Stimulated activated CD4-positive, alpha-beta T cell treated with anti-CD3 and anti-CD28 coated beads, Interleukin-1b, Interleukin-23, amount 100 ng/mL, for 48 hours (primary cell): ENCODE measurements at regions not wholly inside any gene's neighbourhood (a gene's known extent, or its start where the extent isn't known, plus 50 kb on each side); places are given as distances from the start of the nearest gene placed in this dataset.
A peak's percentile ranks its signal among the peaks of the same experiment; 100 is the strongest.
"Not testable (repeated sequence)": the region's sequence is repeated elsewhere in the genome, so short reads cannot be mapped to it uniquely, and the experiment has no call there.

Experiments
- DNase-seq: peaks from one replicate; pipeline ENCODE4 v3.0.0-alpha.2; 2020

DNA sequence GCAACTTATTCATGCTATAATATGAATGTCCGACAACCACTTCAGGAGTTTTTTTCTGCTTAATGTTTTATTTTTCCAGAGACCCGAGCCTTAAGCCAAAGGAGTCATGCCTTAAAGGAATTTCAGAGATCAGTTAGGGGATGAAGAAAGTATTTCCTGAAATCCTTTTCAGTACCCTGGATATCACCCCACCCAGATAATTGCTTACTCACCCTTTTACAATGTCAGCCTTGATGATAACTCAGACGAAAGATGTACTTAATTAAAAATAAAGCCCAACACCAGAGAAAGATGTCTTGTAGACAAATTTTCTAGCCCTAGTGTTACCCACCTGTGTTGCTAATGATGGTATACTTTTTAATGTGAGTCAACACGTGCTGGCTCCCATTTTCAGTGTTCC, 124.1 kb downstream of the XCL2 start:
- no peak for DNase-seq

DNA sequence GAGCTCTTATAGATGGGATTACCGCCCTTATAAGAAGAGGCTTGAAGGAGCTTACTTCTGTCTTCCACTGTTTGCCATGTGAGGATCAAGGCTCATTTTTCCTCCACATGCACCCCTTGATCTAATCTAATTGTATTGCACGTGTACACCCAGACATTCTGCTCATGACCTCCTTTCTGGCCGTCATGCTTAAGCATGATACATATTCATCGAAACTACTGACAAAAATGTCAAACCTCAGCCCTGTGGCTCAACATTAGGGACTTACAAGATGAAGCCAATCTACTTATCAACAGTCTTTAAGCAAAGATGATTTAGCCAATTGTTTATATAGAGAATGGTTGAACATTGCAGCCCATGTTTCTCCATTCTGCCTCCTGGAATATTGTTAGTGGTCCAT, 127.6 kb downstream of the XCL2 start:
- no peak for DNase-seq

GRCh38 chr1:168414914-168415313, 128.9 kb downstream of the XCL2 start:
- DNase-seq = no peak

DNA sequence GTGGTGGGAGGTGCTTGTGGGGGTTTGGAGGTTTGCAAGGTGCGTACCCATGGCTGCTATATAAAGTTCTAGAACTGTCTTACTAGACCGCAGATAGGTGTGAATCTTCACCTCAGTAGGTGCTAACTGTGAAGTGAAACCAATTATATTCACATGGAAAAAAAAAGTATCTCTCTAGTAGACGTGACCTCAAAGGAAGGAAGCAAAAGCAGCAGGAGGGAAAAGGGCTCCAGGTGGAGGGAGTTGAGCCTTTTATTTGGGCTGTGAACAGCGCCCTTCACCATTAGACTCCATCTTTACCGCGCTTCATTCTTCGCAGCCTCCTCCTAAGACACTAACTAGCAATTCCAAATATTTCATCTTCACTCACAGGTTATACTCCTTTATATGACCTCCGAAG, 129.8 kb downstream of the TBX19 start:
- no peak for DNase-seq

GRCh38 chr1:168408884-168409283, 128.2 kb downstream of the TBX19 start:
- peak; percentile 79 for DNase-seq

GRCh38 chr1:168408539-168408865, 127.8 kb downstream of the TBX19 start:
- no peak for DNase-seq

GRCh38 chr1:168407832-168408538, 127.3 kb downstream of the TBX19 start:
- DNase-seq = no peak

GRCh38 chr1:168405906-168406549, 125.4 kb downstream of the TBX19 start:
- DNase-seq = no peak

DNA sequence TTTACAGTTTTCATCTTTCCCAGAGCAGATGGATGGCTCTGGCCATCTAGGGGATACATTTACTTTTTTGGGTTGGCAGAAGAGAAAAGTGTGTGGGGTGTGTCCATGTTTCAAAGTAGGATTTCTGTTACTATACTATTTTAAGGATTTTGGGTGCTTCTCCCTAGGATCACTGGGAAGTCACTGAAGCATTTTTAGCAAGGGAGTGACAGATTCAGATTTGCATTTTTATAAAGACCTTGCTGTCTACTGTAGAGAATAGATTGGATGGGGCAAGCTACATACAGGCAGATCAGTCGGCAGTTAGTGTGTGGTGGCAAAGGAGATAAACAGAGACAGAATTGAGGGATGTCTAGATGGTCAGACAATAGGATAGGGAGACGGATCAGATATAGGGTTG, 122.5 kb downstream of the TBX19 start:
- DNase-seq = no peak

DNA sequence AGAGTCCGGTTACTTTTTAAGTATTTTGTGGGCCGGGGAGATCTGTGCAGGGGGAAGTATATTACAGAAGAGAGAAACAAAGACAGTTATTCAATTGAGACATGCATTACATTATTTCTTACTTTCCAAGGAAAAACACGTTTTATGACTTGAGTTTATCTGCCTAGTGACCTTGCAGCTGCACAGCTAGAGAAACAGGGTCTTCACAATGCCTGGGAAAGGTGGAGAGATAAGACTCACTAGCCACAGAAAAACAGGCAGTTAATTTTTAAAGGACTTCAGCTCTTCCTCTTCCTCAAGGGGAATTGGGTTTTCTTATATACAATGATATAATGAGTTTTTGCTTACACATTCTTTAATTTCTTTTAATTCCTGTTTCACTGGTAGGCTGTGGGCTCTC, 121.8 kb downstream of the TBX19 start:
- not testable (repeated sequence) for DNase-seq

- DNase-seq = no peak
Measured at GRCh38 chr1:168401341-168401740, 120.7 kb downstream of the TBX19 start.

GRCh38 chr1:168400139-168400538, 119.5 kb downstream of the TBX19 start:
- no peak for DNase-seq

DNA sequence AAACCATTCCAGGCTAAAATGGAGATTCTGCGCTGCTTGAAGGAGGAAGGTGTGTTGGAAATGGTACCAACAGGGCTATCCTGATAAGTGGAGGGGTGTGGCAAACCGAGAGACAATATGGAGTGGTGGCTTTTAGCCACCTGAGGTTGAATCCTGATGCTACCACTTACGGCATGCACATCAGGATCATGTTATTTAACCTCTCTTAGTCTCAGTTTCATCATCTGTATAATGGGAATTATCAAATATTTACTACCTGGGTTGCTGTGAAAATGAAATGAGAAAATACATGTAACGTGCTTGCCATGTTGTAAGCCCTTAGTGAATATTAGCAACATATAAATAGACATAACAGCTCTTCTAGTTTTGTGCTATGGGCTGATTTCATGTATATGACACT, 117.1 kb downstream of the TBX19 start:
- DNase-seq = no peak

- DNase-seq = no peak
Measured at GRCh38 chr1:168396940-168397684, 116.4 kb downstream of the TBX19 start.

DNA sequence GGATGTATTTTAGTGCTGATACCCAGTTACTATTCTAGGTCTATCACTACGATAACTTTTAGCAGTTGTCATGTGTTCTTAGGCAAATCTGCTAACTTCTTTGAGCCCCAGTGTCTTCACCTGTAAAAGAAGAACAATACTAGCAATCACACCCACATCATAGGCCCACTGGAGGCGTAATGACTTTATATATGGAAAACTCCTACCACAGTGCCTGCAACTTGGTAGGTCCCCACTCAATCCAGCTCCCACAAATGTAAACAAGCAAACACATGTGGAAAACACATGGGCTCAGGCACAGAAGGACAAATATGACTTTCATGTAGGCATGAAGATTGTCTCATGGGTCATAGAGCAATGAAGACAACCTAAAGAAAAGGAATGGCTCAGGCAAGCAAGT, 115.8 kb downstream of the TBX19 start:
- DNase-seq = no peak

DNA sequence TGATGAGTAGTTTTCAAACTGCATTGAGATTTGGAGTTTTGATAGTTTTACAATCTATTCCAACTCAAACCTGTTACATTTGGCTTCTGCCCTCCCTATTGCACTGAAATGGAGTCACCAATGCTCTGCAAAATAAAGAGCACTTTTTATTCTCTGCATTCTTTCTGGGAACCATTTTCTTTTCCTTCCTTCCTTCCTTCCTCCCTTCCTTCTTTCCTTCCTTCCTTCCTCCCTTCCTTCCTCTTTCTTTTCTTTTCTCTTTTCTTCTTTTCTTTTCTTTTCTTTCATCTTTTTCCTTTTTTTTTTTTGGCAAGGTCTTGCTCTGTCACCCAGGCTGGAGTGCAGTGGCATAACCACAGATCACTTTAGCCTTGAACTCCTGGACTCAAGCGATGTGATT, 114.2 kb downstream of the TBX19 start:
- DNase-seq = no peak

GRCh38 chr1:168392958-168393549, 112.4 kb downstream of the TBX19 start:
- DNase-seq = no peak

- DNase-seq = no peak
Measured at GRCh38 chr1:168391851-168392681, 111.4 kb downstream of the TBX19 start.

GRCh38 chr1:168390271-168390670, 109.6 kb downstream of the TBX19 start:
- DNase-seq = no peak

- no peak for DNase-seq
Measured at GRCh38 chr1:168387781-168388760, 107.4 kb downstream of the TBX19 start.

GRCh38 chr1:168386949-168387586, 106.4 kb downstream of the TBX19 start:
- peak; percentile 80 for DNase-seq
